Left lung (tissue), 4 donors: ENCODE measurements at regions not wholly inside any gene's neighbourhood (a gene's known extent, or its start where the extent isn't known, plus 50 kb on each side); places are given as distances from the start of the nearest gene placed in this dataset.

Source experiments
- ATAC-seq: fragments of 200-7000 bp; cut with Tn5 transposase; one replicate; pipeline ENCODE4 v1.9.1; 2020; ENCODE audit warnings: moderate library complexity
- DNase-seq, 4 donors: peaks; one replicate each; pipeline ENCODE4 v3.0.0-alpha.2; 2013 to 2020
- H3K27ac ChIP-seq, 2 donors: fragments of 200-600 bp; sonication (generic) in 1 of 2; one replicate each; pipeline versions ENCODE4 v1.5.0 to v1.8.0; 2020 to 2021
- H3K27me3 ChIP-seq, 2 donors: fragments of 200-600 bp; sonication (generic) in 1 of 2; one replicate each; pipeline versions ENCODE4 v1.5.0 to v1.8.0; 2020 to 2021
- H3K36me3 ChIP-seq, 2 donors: fragments of 200-600 bp; sonication (generic) in 1 of 2; one replicate each; pipeline versions ENCODE4 v1.5.0 to v1.8.0; 2020 to 2021
- H3K4me1 ChIP-seq, 2 donors: fragments of 200-600 bp; one replicate each; pipeline ENCODE4 v1.8.0; 2021
- H3K4me3 ChIP-seq, 2 donors: fragments of 200-600 bp; sonication (generic) in 1 of 2; one replicate each; pipeline versions ENCODE4 v1.5.0 to v1.8.0; 2020 to 2021; ENCODE audit warnings: mild to moderate bottlenecking in 1 of 2
- H3K9me3 ChIP-seq, 2 donors: fragments of 200-600 bp; sonication (generic) in 1 of 2; one replicate each; pipeline versions ENCODE4 v1.5.0 to v1.8.0; 2020 to 2021
- intact Hi-C, 2 donors: fragments of 100-400 bp; cut with DNase I; formaldehyde crosslinking; loops; one replicate each; pipeline versions ENCODE4 v1.11.2 to v1.14.2; 2022
- TF ChIP-seq, protein P1 (sequence below), 2 donors: fragments of 200-600 bp; sonication (generic) in 1 of 2; IDR thresholded peaks; one replicate each; pipeline versions ENCODE4 v1.5.0 to v1.8.0; 2021; ENCODE audit warnings: antibody characterized with exemption in 2 of 2
- donor health status: DM: no; HTN: yes; CAD: no.
- donor health status: DM: no; HTN: no; CAD: no.

DNA sequence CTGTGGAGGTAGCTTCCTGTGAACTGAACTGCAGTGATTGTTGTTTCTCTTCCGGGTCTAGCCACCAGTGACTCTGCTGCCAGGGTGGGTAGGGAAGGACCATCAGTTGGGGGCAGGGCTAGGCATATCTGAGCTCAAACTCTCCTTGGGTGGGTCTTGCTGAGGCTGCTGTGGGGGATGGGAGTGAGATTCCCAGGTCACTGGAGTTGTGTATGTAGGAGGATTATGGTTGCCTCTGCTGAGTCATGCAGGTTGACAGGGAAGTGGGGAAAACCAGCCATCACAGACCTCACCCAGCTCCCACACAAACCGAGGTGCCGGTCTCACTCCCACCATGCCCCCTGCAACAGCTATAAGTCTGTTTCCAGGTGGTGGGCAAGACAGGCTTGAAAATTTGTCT is 1937.8 kb downstream of the PCDH7 start:
- ATAC-seq: no peak
- TF ChIP-seq, protein P1, sequence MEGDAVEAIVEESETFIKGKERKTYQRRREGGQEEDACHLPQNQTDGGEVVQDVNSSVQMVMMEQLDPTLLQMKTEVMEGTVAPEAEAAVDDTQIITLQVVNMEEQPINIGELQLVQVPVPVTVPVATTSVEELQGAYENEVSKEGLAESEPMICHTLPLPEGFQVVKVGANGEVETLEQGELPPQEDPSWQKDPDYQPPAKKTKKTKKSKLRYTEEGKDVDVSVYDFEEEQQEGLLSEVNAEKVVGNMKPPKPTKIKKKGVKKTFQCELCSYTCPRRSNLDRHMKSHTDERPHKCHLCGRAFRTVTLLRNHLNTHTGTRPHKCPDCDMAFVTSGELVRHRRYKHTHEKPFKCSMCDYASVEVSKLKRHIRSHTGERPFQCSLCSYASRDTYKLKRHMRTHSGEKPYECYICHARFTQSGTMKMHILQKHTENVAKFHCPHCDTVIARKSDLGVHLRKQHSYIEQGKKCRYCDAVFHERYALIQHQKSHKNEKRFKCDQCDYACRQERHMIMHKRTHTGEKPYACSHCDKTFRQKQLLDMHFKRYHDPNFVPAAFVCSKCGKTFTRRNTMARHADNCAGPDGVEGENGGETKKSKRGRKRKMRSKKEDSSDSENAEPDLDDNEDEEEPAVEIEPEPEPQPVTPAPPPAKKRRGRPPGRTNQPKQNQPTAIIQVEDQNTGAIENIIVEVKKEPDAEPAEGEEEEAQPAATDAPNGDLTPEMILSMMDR (IDR thresholded peaks at IDR 0.05): no peak
- intact Hi-C loops: no loop called here

DNA sequence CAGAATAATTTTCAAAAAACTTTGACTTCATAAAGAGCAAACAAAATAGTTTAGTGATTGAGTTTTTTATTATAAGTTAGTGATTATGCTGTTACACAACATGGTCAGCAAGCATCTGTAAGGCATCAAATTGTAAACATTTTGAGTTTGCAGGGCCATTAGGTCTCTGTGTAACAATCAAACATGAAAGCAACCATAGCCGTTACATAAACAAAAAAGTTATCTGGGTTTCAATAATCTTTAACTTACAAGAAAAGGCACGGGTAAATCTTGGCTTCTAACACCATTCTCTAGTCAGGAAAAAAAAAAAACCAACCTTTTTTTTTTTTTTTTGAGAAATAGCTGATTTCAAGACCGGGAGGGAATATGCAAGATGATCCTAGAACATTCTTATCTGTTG is 1941.1 kb downstream of the PCDH7 start:
- ATAC-seq (no peak), DNase-seq (peak in 2 of 4 donors; percentile 19 to 22)
- Histone ChIP-seq H3K36me3 (no peaks in the 10 kb centered on the region), H3K4me1 (no peaks in the 10 kb centered on the region), H3K4me3 (no peak overlapping the region), H3K9me3 (peaks cover 0 to 12% of the 10 kb centered on the region in 2 donors), H3K27me3 (no peaks in the 10 kb centered on the region), H3K27ac (no peak overlapping the region)
- intact Hi-C loops: no loop called here
- TF ChIP-seq, protein P1 (IDR thresholded peaks at IDR 0.05): no peak

More for the DNA sequence above, 1937.8 kb downstream of the PCDH7 start:
- Histone ChIP-seq H3K27ac (no peak overlapping the region), H3K4me1 (no peaks in the 10 kb centered on the region), H3K36me3 (no peaks in the 10 kb centered on the region), H3K4me3 (no peak overlapping the region), H3K27me3 (no peaks in the 10 kb centered on the region), H3K9me3 (peaks cover 0 to 8% of the 10 kb centered on the region in 2 donors)
- no peak for DNase-seq

- intact Hi-C loops: no loop called here
- H3K27ac ChIP-seq: no peak overlapping the region
- H3K4me3 ChIP-seq: no peak overlapping the region
- H3K27me3 ChIP-seq: no peaks in the 10 kb centered on the region
- ATAC-seq: no peak
- TF ChIP-seq, protein P1 (IDR thresholded peaks at IDR 0.05): no peak
- H3K4me1 ChIP-seq: no peaks in the 10 kb centered on the region
- peaks cover 0 to 12% of the 10 kb centered on the region in 2 donors for H3K9me3 ChIP-seq
- H3K36me3 ChIP-seq: no peaks in the 10 kb centered on the region
- no peak for DNase-seq
Observed at GRCh38 chr4:32662803-32663202, 1942.6 kb downstream of the PCDH7 start.

GRCh38 chr4:32672359-32672758 is 1952.2 kb downstream of the PCDH7 start:
- ATAC-seq (peak; percentile 77), DNase-seq (peak in 1 of 4 donors; percentile 3)
- H3K4me1 ChIP-seq: no peaks in the 10 kb centered on the region
- intact Hi-C loops: no loop called here
- H3K9me3 ChIP-seq: no peaks in the 10 kb centered on the region
- H3K27ac ChIP-seq: no peak overlapping the region
- H3K4me3 ChIP-seq: no peak overlapping the region
- H3K36me3 ChIP-seq: no peaks in the 10 kb centered on the region
- H3K27me3 ChIP-seq: no peaks in the 10 kb centered on the region
- TF ChIP-seq, protein P1 (IDR thresholded peaks at IDR 0.05): no peak

GRCh38 chr4:32680946-32681345 is 1960.8 kb downstream of the PCDH7 start:
- DNase-seq: no peak
- Histone ChIP-seq H3K4me1 (no peaks in the 10 kb centered on the region), H3K36me3 (no peaks in the 10 kb centered on the region), H3K4me3 (no peak overlapping the region), H3K27ac (no peak overlapping the region), H3K9me3 (no peaks in the 10 kb centered on the region), H3K27me3 (no peaks in the 10 kb centered on the region)
- TF ChIP-seq, protein P1 (IDR thresholded peaks at IDR 0.05): no peak
- no peak for ATAC-seq
- intact Hi-C loops: no loop called here
